GM23248 (cell line): ENCODE measurements at regions not wholly inside any gene's neighbourhood (a gene's known extent, or its start where the extent isn't known, plus 50 kb on each side); places are given as distances from the start of the nearest gene placed in this dataset.

Experiments
- DNase-seq: peaks from one replicate; pipeline ENCODE4 v3.0.0-alpha.2; 2015
- H2AFZ ChIP-seq: fragments of 200-600 bp; sonication (generic); 2 replicates; pipeline ENCODE4 v1.6.1; 2016; ENCODE audit warnings: antibody characterized with exemption
- H3F3A ChIP-seq: fragments of 200-600 bp; sonication (generic); 2 replicates; pipeline ENCODE4 v1.6.1; 2016; ENCODE audit warnings: mild to moderate bottlenecking, antibody characterized with exemption, mixed run types; ENCODE audit not compliant: insufficient read depth
- H3K27ac ChIP-seq: fragments of 200-600 bp; sonication (generic); 2 replicates; pipeline ENCODE4 v1.5.1; 2016; ENCODE audit warnings: mild to moderate bottlenecking
- H3K27me3 ChIP-seq: fragments of 200-600 bp; sonication (generic); replicated peaks from 2 replicates; pipeline ENCODE4 v1.6.1; 2016; ENCODE audit warnings: mild to moderate bottlenecking; ENCODE audit not compliant: insufficient read depth
- H3K36me3 ChIP-seq: fragments of 200-600 bp; sonication (generic); 2 replicates; pipeline ENCODE4 v1.6.1; 2016; ENCODE audit warnings: low read depth, mild to moderate bottlenecking
- H3K4me1 ChIP-seq: fragments of 200-600 bp; sonication (generic); 2 replicates; pipeline ENCODE4 v1.6.1; 2016; ENCODE audit warnings: mild to moderate bottlenecking; ENCODE audit not compliant: insufficient read depth
- H3K4me2 ChIP-seq: fragments of 200-600 bp; sonication (generic); one replicate; pipeline ENCODE4 v1.6.1; 2016; ENCODE audit warnings: mild to moderate bottlenecking; ENCODE audit not compliant: unreplicated experiment
- H3K4me3 ChIP-seq: fragments of 200-600 bp; sonication (generic); 2 replicates; pipeline ENCODE4 v1.5.1; 2016; ENCODE audit warnings: mild to moderate bottlenecking
- H3K79me2 ChIP-seq: fragments of 200-600 bp; sonication (generic); 2 replicates; pipeline ENCODE4 v1.6.1; 2016; ENCODE audit warnings: mild to moderate bottlenecking; ENCODE audit not compliant: insufficient read depth
- H3K9ac ChIP-seq: fragments of 200-600 bp; sonication (generic); 2 replicates; pipeline ENCODE4 v1.6.1; 2016; ENCODE audit warnings: mild to moderate bottlenecking
- H3K9me2 ChIP-seq: fragments of 200-600 bp; sonication (generic); 2 replicates; pipeline ENCODE4 v1.6.1; 2016; ENCODE audit warnings: mixed run types, mild to moderate bottlenecking, moderate library complexity; ENCODE audit not compliant: insufficient read depth
- H3K9me3 ChIP-seq: fragments of 200-600 bp; sonication (generic); one replicate; pipeline ENCODE4 v1.6.1; 2017; ENCODE audit warnings: low read depth
- H4K20me1 ChIP-seq: fragments of 200-600 bp; sonication (generic); 2 replicates; pipeline ENCODE4 v1.6.0; 2016; ENCODE audit not compliant: insufficient read depth
- EZH2 ChIP-seq: fragments of 200-600 bp; sonication (generic); IDR thresholded peaks from 2 replicates; pipeline ENCODE4 v1.6.1; 2018; ENCODE audit warnings: antibody characterized with exemption, mild to moderate bottlenecking; ENCODE audit not compliant: insufficient read depth, poor library complexity, severe bottlenecking
- EZH2phosphoT487 ChIP-seq: fragments of 200-600 bp; sonication (generic); IDR thresholded peaks from 2 replicates; pipeline ENCODE4 v1.6.1; 2018; ENCODE audit warnings: antibody characterized with exemption, moderate library complexity, mild to moderate bottlenecking, low read depth; ENCODE audit not compliant: insufficient read depth
- WGBS, 2 experiments: methylation state at CpG; one replicate each; pipeline ENCODE4 v1.1.6; 2015 to 2017; ENCODE audit warnings: low lambda C conversion rate in 2 of 2, low coverage in 1 of 2; ENCODE audit errors: missing lambda C conversion rate in 2 of 2; 5-methylcytosine and 5-hydroxymethylcytosine counted together
- in situ Hi-C: fragments of 300-500 bp; cut with MboI; formaldehyde crosslinking; loops from 2 replicates; pipeline ENCODE4 v1.15.0; 2020

GRCh38 chr14:95415993-95416392, 96.3 kb upstream of the CLMN start:
- no peak overlapping the region for H3K9ac ChIP-seq
- no peaks in the 10 kb centered on the region for H3K9me3 ChIP-seq
- no peaks in the 10 kb centered on the region for H3K27me3 ChIP-seq
- H3F3A ChIP-seq, result no peaks in the 10 kb centered on the region
- H3K4me1 ChIP-seq, result no peaks in the 10 kb centered on the region
- DNase-seq, result no peak
- in situ Hi-C loops, result no loop called here
- no peak overlapping the region for H3K4me3 ChIP-seq
- H2AFZ ChIP-seq, result no peak overlapping the region
- H3K36me3 ChIP-seq, result no peaks in the 10 kb centered on the region
- H3K79me2 ChIP-seq, result no peaks in the 10 kb centered on the region
- no peaks in the 10 kb centered on the region for H4K20me1 ChIP-seq
- H3K27ac ChIP-seq, result no peak overlapping the region
- no peaks in the 10 kb centered on the region for H3K9me2 ChIP-seq
- WGBS, 2 experiments, result 81% methylated on average over 8 of the region's 8 CpGs
- no peak overlapping the region for H3K4me2 ChIP-seq
- TF ChIP-seq EZH2 (no peak), EZH2phosphoT487 (no peak)

- H3K27ac ChIP-seq, result no peak overlapping the region
- no peak overlapping the region for H2AFZ ChIP-seq
- in situ Hi-C loops, result no loop called here
- DNase-seq, result peak; percentile 47
- H3K36me3 ChIP-seq, result no peaks in the 10 kb centered on the region
- H3K27me3 ChIP-seq, result no peaks in the 10 kb centered on the region
- no peaks in the 10 kb centered on the region for H3K79me2 ChIP-seq
- no peaks in the 10 kb centered on the region for H3K4me1 ChIP-seq
- no peaks in the 10 kb centered on the region for H3K9me2 ChIP-seq
- 65 to 68% methylated on average over 10 to 11 of the region's 11 CpGs for WGBS, 2 experiments
- H3K4me2 ChIP-seq, result no peak overlapping the region
- H3K9ac ChIP-seq, result no peak overlapping the region
- H4K20me1 ChIP-seq, result no peaks in the 10 kb centered on the region
- H3F3A ChIP-seq, result no peaks in the 10 kb centered on the region
- no peaks in the 10 kb centered on the region for H3K9me3 ChIP-seq
- no peak for TF ChIP-seq EZH2
- no peak for TF ChIP-seq EZH2phosphoT487
- H3K4me3 ChIP-seq, result no peak overlapping the region
Observed at GRCh38 chr14:95413289-95414215, 93.8 kb upstream of the CLMN start.

GRCh38 chr14:95410838-95411237, 91.1 kb upstream of the CLMN start:
- TF ChIP-seq EZH2phosphoT487, result no peak
- no peak for TF ChIP-seq EZH2
- no peak overlapping the region for H3K27ac ChIP-seq
- no peaks in the 10 kb centered on the region for H3K4me1 ChIP-seq
- H3K36me3 ChIP-seq, result no peaks in the 10 kb centered on the region
- H3K4me2 ChIP-seq, result no peak overlapping the region
- no peak overlapping the region for H3K4me3 ChIP-seq
- no peaks in the 10 kb centered on the region for H3K9me2 ChIP-seq
- H3K9ac ChIP-seq, result no peak overlapping the region
- H2AFZ ChIP-seq, result no peak overlapping the region
- H4K20me1 ChIP-seq, result no peaks in the 10 kb centered on the region
- in situ Hi-C loops, result no loop called here
- no peaks in the 10 kb centered on the region for H3K9me3 ChIP-seq
- WGBS, 2 experiments, result 71 to 81% methylated on average over 2 of the region's 2 CpGs
- H3K79me2 ChIP-seq, result no peaks in the 10 kb centered on the region
- no peaks in the 10 kb centered on the region for H3F3A ChIP-seq
- DNase-seq, result no peak
- H3K27me3 ChIP-seq, result no peaks in the 10 kb centered on the region

- Histone ChIP-seq H3K4me3 (no peak overlapping the region), H3K9me2 (no peaks in the 10 kb centered on the region), H3K79me2 (no peaks in the 10 kb centered on the region), H3K27ac (no peak overlapping the region), H3F3A (no peaks in the 10 kb centered on the region), H3K4me1 (no peaks in the 10 kb centered on the region), H4K20me1 (no peaks in the 10 kb centered on the region), H3K27me3 (no peaks in the 10 kb centered on the region), H3K36me3 (no peaks in the 10 kb centered on the region), H3K9ac (no peak overlapping the region), H3K4me2 (no peak overlapping the region), H3K9me3 (no peaks in the 10 kb centered on the region), H2AFZ (no peak overlapping the region)
- DNase-seq, result no peak
- 67 to 71% methylated on average over 12 of the region's 12 CpGs for WGBS, 2 experiments
- TF ChIP-seq EZH2phosphoT487, result no peak
- TF ChIP-seq EZH2, result no peak
- in situ Hi-C loops, result no loop called here
Observed at GRCh38 chr14:95409477-95410272, 90.0 kb upstream of the CLMN start.
